ENCODE measurements at regions not wholly inside any gene's neighbourhood (a gene's known extent, or its start where the extent isn't known, plus 50 kb on each side); places are given as distances from the start of the nearest gene placed in this dataset.
"Not testable (repeated sequence)": the region's sequence is repeated elsewhere in the genome, so short reads cannot be mapped to it uniquely, and the experiment has no call there.

DNA sequence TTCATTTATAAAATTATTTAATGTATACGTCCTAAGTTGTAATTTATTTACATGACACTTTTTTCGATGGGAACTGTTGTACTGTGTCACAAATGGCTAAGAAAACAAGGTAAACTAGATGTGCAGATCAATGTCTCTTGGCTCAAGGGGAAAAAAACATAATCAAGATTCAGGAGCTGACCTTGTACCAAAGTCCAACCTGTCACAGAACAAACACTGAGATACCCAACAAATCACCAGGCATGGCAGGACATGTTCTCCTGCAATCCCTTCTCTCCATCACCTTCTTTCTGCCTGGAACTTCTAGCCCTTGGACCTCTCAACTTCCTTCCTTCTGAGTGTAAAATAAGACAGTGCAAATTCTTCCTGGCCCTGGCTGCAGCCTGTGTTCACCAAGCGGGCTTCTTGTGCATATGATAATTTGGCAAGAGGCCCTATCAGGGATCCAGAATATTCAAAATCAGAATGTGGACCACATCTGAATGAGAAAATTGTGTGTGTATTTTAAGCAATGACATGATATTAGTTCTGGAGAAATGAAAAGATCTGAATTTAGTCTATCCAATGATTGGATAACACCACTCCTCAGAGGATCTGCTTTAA is 445.9 kb downstream of the ZNF536 start:
- no peak for DNase-seq (ENCODE audit: low spot score)

DNA sequence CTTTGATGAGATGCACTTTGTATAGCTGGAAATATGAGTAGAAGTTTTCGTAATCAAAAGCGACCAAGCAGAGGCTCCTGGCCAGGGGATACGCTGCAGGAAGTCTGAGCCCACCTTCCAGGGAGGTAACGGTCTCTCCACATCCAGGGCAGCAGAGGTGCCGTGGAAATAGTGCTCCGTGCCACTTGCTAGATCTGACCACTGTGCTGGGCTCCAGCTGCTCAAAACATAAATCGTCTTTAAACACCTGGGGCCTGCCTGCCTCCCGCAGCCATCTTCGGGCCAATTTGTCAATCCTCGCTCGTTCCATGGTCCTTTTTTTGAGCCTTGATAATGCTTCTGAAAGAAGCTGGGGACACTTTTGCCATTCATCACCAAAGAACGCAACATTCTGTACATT is 445.0 kb downstream of the ZNF536 start:
- no peak for DNase-seq (ENCODE audit: low spot score)

- no peak for DNase-seq (ENCODE audit: low spot score)
Measured at GRCh38 chr19:30815889-30816580, 443.9 kb downstream of the ZNF536 start.

- DNase-seq (ENCODE audit: low spot score): no peak
Measured at GRCh38 chr19:30812099-30812678, 440.0 kb downstream of the ZNF536 start.

GRCh38 chr19:30811397-30812098 is 439.4 kb downstream of the ZNF536 start:
- DNase-seq (ENCODE audit: low spot score): no peak

- DNase-seq (ENCODE audit: low spot score): no peak
Measured at GRCh38 chr19:30810726-30811125, 438.5 kb downstream of the ZNF536 start.

- DNase-seq (ENCODE audit: low spot score): no peak
Measured at GRCh38 chr19:30807278-30807677, 435.1 kb downstream of the ZNF536 start.

DNA sequence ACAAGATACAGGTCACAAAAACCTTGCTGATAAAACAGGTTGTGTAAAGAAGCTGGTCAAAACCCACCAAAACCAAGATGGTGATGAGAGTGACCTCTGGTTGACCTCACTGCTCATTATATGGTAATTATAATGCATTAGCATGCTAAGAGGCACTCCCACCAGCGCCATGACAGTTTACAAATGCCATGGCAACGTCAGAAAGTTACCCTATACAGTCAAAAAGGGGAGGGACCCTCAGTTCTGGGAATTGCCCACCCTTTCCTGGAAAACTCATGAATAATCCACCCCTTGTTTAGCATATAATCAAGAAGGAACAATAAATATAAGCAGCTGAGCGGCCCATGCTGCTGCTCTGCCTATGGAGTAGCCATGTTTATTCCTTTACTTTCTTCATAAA is 434.1 kb downstream of the ZNF536 start:
- no peak for DNase-seq (ENCODE audit: low spot score)

- peak; percentile 13 for DNase-seq (ENCODE audit: low spot score)
Measured at GRCh38 chr19:30804751-30805150, 432.6 kb downstream of the ZNF536 start.

GRCh38 chr19:30804333-30804732 is 432.1 kb downstream of the ZNF536 start:
- not testable (repeated sequence) for DNase-seq (ENCODE audit: low spot score)

DNA sequence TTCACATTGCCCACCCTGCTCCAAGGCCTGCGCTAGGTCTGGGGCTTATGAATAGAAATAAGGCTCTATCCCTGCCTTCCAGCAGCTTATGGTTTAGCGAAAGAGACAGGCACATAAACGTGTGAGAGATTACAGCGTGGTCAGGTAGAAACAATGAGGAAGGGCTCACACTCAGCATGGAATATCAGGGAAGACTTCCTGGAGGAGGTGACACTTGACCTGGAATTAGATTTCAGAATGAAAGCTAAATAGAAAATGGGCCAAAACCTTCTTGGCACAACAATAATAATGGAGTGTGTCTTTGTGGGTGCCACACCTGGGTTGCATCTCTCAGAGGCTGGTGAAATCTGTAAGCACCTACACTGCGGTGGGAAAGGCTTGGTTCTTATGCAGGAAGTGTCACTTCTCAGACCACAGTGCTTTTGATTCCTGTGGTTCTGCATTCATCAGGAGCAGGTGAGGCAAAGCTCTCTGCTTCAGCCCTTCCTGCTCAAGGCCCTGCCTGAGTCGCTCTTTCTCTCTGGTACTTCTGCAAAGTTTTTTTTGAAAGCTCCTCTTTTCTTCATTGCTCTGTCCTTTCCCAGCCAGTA is 430.3 kb downstream of the ZNF536 start:
- no peak for DNase-seq (ENCODE audit: low spot score)

DNA sequence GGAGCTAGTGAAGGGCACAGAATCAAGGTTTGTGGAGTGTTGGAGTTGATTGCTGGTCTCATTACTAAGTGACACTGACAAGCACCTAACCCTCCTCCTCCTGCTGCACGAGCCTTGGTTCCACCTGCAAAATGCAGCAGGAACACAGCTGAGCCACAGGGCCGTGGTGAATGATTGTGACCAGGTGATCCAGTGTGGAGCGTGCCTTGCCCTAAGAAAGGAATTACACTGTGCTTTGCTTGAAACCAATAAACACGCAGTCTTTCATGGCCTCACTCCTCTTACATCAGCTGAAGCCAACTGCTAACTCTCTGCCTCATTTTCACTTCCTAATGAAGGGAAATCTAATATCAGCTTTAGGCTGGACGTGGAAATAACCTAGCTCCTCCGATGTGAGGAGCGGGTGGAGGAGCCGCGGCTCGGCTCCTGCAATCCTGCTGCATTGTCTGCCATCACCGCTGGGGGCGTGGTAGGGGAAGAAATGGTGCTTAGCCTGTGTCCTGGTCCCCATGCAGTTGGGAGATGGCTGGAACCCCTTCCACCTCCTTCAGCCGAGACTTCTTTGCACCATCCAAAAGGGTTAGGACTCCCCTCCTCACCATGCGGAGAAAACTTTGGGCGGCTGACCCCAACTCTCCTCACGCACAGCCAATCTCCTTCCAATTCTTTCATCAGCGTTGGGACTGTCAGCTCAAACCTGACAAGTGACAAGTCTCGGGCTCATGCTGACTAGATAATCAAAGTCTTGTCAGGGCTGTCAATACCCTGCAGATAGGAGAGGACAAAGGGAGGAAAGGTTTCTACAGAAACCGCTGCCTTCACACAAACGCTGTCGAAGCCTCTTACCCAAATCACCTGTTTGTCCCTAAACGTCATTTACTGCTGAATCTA is 427.9 kb downstream of the ZNF536 start:
- no peak for DNase-seq (ENCODE audit: low spot score)

DNA sequence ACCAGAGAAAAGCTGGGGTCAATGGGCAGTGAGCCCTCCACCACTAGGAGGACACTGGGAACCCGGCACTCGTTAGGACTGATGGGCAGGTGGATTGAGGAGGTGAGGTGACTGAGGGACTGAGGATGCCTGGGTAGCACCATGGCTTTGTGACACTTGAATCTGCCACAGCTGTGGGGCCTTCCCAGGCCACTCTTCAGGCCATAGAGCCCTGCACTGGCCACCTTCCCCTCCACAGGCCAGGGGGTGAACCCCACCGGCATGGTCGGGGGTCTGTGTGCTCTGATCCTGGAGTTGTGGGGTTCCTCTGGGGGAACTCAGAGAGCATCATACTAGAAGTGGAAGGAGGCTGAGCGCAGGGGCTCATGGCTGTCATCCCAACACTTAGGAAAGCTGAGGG is 423.5 kb downstream of the ZNF536 start:
- DNase-seq (ENCODE audit: low spot score): no peak

DNA sequence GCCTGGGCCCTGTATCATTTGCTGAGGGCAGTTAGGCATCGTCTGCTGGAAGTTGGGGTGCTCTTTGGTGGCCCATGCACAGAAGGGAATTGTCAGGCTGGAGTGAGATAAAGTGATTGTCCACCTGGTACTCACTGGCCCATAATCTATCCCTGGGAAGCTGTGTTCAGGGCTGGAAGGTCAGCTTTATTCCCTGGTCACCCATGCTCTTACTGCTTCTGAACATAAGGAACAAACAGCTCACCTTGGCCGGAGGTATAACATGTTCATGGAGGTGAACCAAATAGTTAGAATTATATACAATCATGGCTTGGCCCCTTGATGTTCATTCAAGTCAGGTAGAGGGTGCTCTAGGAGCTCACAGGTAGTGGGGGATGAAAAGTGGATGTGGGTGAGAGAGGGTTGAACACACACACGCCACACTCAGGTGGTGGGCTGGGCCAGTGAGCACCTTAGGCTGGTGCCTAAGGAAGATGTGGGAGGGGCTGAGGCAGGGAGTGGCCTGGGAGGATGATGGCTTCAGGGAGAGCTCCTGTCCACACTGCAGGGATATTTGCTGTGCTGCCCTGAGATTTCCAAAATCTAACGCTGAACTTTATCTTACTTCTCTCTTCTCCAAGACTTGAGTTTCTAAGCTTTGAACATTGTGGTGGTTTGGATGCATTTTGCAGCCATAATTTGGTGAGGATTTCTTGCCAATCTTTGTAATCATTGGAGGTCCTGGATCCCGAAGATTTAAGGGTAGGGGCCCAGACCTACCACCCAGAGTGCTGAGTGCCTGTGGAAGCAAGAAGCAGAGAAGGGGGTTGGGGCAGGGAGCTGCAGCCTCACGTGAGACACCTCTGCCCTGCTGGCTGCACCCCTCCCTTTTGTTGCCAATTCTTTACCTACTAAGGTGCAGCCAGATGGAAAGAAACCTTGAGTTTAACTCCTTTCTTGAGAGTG is 420.6 kb downstream of the ZNF536 start:
- DNase-seq (ENCODE audit: low spot score): no peak

DNA sequence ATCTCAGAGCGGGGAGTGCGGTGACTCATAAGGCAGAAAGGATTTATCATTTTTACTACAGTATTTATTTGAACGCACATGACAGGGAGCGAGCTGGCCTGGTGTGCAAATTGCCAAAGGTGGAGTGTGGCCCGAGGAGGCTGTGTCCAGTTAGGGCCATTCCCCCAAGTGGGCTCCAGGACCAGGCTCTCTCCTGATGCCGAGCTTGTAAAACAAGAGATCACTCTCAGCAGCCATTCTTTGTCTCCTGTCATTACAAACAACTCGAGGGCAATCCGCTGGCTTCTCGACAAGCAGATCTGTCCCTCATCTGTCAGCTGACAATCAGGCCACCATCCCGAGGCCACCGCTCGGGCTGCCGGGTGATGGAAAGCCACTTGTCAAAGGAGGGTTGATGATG is 418.9 kb downstream of the ZNF536 start:
- DNase-seq (ENCODE audit: low spot score): no peak

GRCh38 chr19:30790056-30790680 is 418.0 kb downstream of the ZNF536 start:
- no peak for DNase-seq (ENCODE audit: low spot score)

- DNase-seq (ENCODE audit: low spot score): no peak
Measured at GRCh38 chr19:30788105-30788765, 416.1 kb downstream of the ZNF536 start.

- DNase-seq (ENCODE audit: low spot score): no peak
Measured at GRCh38 chr19:30785458-30786137, 413.4 kb downstream of the ZNF536 start.
